ENCODE measurements at regions not wholly inside any gene's neighbourhood (a gene's known extent, or its start where the extent isn't known, plus 50 kb on each side); places are given as distances from the start of the nearest gene placed in this dataset.
"Not testable (repeated sequence)": the region's sequence is repeated elsewhere in the genome, so short reads cannot be mapped to it uniquely, and the experiment has no call there.

DNA sequence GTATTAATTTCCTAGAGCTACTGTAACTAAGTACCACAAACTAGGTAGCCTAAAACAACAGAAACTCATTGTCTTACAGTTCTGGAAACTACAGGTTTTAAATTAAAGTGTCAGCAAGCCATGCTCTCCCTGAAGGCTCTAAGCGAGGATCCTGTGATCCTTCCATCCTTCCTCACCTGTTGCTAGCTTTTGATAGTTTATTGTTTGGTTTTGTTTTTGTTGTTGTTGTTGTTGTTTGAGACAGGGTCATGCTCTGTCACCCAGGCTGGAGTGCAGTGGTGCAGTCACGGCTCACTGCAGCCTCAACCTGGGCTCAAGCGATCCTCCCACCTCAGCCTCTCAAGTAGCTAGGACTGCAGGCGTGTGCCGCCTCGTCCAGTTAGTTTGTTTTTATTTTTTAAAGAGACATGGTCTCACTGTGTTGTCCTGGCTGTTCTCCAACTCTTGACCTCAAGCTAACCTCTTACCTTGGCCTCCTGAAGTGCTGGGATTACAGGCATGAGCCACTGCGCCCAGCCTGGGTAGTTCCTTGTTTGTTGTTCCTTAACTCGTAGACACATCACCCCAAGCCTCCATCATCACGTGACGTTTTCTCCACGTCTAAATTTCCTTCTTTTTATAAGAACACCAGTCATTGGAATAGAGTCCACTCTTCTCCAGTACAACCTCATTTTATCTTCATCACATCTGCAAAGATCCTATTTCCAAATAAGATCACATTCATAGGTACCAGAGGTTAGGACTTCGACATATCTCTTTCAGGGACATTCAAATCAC lies 109.1 kb downstream of the AKR1D1 start:
- TF ChIP-seq, protein P1, sequence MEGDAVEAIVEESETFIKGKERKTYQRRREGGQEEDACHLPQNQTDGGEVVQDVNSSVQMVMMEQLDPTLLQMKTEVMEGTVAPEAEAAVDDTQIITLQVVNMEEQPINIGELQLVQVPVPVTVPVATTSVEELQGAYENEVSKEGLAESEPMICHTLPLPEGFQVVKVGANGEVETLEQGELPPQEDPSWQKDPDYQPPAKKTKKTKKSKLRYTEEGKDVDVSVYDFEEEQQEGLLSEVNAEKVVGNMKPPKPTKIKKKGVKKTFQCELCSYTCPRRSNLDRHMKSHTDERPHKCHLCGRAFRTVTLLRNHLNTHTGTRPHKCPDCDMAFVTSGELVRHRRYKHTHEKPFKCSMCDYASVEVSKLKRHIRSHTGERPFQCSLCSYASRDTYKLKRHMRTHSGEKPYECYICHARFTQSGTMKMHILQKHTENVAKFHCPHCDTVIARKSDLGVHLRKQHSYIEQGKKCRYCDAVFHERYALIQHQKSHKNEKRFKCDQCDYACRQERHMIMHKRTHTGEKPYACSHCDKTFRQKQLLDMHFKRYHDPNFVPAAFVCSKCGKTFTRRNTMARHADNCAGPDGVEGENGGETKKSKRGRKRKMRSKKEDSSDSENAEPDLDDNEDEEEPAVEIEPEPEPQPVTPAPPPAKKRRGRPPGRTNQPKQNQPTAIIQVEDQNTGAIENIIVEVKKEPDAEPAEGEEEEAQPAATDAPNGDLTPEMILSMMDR (conservative IDR thresholded peaks at IDR 0.05; ENCODE audit: low read depth, low read length): no peak
- no peak for DNase-seq (ENCODE audit: low read depth)
- H3K4me3 ChIP-seq (ENCODE audit: low read depth, low read length): no peak overlapping the region

DNA sequence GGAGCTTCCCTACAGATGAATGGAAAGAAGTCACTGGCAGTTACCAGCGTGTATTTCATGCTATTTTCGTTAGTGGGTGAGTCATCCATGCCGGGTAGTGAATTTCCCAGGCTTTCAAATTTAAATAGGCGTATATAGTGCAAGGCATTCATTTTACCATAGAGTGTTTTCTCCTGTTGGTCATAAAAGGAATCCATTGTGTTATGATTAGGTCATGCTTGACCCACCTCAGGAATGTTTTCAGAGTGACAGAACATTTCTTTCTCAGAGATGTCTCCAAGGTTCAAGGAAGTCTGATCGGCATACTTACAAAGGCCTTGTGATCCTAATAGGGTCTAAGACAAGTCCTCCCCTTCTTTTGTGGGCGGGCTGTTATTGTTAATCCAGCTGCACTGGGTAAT lies 110.7 kb downstream of the AKR1D1 start:
- H3K4me3 ChIP-seq (ENCODE audit: low read depth, low read length): no peak overlapping the region
- DNase-seq (ENCODE audit: low read depth): peak; percentile 89
- TF ChIP-seq, protein P1 (conservative IDR thresholded peaks at IDR 0.05; ENCODE audit: low read depth, low read length): no peak

DNA sequence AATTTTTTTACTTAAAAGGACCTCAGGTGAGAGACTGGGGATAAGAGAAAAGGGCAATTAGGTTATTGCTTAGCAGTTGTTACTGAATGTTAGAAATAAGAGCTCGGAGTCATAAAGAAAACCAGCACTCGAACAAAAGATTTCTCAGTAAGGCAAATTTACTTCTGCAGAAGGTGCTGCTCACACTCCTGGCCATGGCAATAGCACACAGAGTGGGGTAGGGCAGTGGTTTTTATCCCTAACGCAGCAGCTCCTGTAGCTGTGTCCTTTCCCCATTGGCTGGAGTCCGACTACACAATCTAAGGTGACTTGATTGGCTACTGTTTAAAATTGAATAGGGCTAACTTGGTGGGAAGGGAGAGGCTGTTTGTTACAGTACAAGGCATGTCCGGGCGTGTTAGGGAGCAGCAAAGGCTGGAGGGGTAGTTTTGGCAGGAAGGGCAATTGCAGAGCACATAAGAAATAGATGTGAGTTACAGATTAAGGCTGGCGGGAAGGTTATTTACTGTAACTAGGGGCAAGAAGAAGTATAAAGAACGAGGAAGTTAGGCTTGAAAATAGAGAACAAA lies 112.1 kb downstream of the AKR1D1 start:
- no peak overlapping the region for H3K4me3 ChIP-seq (ENCODE audit: low read depth, low read length)
- TF ChIP-seq, protein P1 (conservative IDR thresholded peaks at IDR 0.05; ENCODE audit: low read depth, low read length): no peak
- no peak for DNase-seq (ENCODE audit: low read depth)

DNA sequence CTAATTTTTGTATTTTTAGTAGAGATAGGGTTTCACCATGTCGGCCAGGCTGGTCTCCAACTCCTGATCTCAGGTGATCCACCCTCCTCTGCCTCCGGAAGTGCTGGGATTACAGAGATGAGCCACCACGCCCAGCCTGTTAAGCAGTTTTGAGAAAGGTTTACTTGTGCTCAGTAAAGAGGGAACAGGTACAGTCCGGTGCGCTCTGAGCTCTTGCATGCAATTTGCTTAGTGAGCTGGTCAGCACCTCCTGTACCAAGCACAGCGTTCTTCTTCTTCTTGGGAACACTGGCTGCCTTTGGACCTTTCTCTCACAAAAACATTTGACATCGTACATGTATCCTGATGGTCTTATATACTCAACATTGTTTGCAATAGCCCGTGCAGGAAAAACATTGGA lies 118.3 kb downstream of the AKR1D1 start:
- TF ChIP-seq, protein P1 (conservative IDR thresholded peaks at IDR 0.05; ENCODE audit: low read depth, low read length): no peak
- DNase-seq (ENCODE audit: low read depth): no peak
- H3K4me3 ChIP-seq (ENCODE audit: low read depth, low read length): no peak overlapping the region

DNA sequence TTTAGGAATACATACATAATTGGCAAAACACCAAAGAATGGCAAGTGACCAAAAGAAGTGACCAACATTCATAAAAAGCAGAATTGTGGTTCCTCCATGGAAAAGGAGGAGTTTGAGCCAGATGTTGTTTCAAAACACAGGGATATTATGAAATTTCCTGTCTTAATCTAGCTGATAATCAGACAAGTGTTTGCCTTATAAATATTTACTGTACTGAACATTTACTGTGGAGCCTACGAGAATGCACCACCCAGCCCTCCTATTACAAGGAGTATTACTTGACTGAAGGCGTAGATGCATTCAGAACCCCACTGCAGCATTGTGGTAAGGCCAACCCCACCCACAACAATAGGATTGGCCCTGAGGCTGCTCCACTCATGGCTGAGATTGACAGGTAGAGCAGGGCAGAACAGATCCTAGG lies 118.9 kb downstream of the AKR1D1 start:
- DNase-seq (ENCODE audit: low read depth): no peak
- TF ChIP-seq, protein P1 (conservative IDR thresholded peaks at IDR 0.05; ENCODE audit: low read depth, low read length): no peak
- H3K4me3 ChIP-seq (ENCODE audit: low read depth, low read length): no peak overlapping the region

DNA sequence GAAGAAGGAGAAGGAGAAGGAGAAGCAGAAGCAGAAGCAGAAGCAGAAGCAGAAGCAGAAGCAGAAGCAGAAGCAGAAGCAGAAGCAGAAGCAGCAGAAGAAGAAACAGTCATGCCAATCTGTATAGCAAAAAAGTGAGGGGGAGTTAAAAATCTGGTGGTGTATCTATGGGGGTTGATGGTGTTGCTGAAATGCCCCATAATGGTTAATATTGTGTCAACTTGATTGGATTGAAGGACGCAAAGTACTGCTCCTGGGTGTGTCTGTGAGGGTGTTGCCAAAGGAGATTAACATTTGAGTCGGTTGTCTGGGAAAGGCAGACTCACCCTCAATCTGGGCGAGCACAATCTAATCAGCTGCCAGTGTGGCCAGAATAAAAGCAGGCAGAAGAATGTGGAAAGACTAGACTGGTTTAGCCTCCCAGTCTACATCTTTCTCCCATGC lies 120.3 kb downstream of the AKR1D1 start:
- DNase-seq (ENCODE audit: low read depth); H3K4me3 ChIP-seq (ENCODE audit: low read depth, low read length): not testable (repeated sequence)

DNA sequence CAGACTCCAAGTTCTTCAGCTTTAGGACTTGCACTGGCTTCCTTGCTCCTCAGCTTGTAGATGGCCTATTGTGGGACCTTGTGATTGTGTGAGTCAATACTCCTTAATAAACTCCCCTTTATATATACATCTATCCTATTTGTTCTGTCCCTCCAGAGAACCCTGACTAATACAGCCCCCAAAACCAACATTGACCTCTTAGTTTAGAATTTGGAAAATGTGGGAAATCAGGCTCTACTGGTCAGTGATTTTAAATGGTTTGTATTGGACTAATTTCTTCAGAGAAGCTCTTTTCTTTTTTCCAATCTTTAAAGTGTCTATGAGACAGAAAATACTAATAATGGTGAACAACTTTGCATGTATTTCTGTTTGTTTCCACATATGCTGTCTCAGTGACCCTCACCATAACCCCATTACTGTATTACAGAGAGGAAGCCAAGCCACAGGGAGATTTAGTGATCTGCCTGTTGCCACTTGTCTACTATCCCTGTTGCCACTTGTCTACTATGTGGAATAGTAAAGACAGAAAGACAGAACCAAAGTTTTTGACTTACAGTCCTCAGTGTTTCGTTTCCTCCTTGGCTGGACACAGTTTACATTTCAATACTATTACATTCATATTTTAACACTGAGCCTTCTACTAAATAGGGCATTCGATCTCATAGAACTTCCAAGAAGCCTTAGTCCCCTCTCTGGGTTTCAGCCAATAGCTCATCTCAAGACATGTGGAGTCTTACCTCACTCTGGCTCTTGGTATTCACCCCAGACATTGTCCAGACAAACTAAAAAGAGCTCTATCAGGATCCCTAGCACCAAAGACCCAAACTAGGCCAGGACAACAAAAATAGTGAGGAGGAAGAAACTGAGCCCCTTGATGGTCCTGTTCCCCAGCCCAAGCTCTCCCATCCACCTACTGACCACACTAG lies 121.0 kb downstream of the AKR1D1 start:
- DNase-seq (ENCODE audit: low read depth): peak; percentile 33
- no peak overlapping the region for H3K4me3 ChIP-seq (ENCODE audit: low read depth, low read length)
- TF ChIP-seq, protein P1 (conservative IDR thresholded peaks at IDR 0.05; ENCODE audit: low read depth, low read length): no peak
